ENCODE measurements at regions not wholly inside any gene's neighbourhood (a gene's known extent, or its start where the extent isn't known, plus 50 kb on each side); places are given as distances from the start of the nearest gene placed in this dataset.

- H3K27me3 ChIP-seq (ENCODE audit: insufficient read depth, poor library complexity, severe bottlenecking), result no peaks in the 10 kb centered on the region
- no peak overlapping the region for H3K4me3 ChIP-seq (replicated peaks; ENCODE audit: insufficient read depth, low read length)
- DNase-seq (ENCODE audit: low read depth in 1 of 2, low spot score in 1 of 2), result no peak
- no peak for TF ChIP-seq GABPA (IDR thresholded peaks at IDR 0.05; ENCODE audit: low read depth)
- no peak for TF ChIP-seq POLR2AphosphoS5 (IDR thresholded peaks at IDR 0.05; ENCODE audit: low read depth)
- no peak for TF ChIP-seq CTCF (IDR thresholded peaks at IDR 0.05; ENCODE audit: insufficient read depth, low read length)
- no peak for TF ChIP-seq SPI1 (IDR thresholded peaks at IDR 0.05; ENCODE audit: borderline replicate concordance, low read depth)
- TF ChIP-seq REST (IDR thresholded peaks at IDR 0.05; ENCODE audit: insufficient replicate concordance, low read depth), result no peak
- no peak overlapping the region for H3K27ac ChIP-seq (replicated peaks)
Observed at GRCh38 chr5:56523790-56524575, 290.9 kb upstream of the ANKRD55 start.

GRCh38 chr5:56522960-56523359 lies 289.8 kb upstream of the ANKRD55 start:
- no peak for DNase-seq (ENCODE audit: low read depth in 1 of 2, low spot score in 1 of 2)
- TF ChIP-seq POLR2AphosphoS5 (IDR thresholded peaks at IDR 0.05; ENCODE audit: low read depth), result no peak
- TF ChIP-seq SPI1 (IDR thresholded peaks at IDR 0.05; ENCODE audit: borderline replicate concordance, low read depth), result no peak
- TF ChIP-seq CTCF (IDR thresholded peaks at IDR 0.05; ENCODE audit: insufficient read depth, low read length), result no peak
- TF ChIP-seq REST (IDR thresholded peaks at IDR 0.05; ENCODE audit: insufficient replicate concordance, low read depth), result no peak
- TF ChIP-seq GABPA (IDR thresholded peaks at IDR 0.05; ENCODE audit: low read depth), result no peak
- Histone ChIP-seq H3K27me3 (ENCODE audit: insufficient read depth, poor library complexity, severe bottlenecking) (no peaks in the 10 kb centered on the region), H3K4me3 (replicated peaks; ENCODE audit: insufficient read depth, low read length) (no peak overlapping the region), H3K27ac (replicated peaks) (no peak overlapping the region)

GRCh38 chr5:56522169-56522568 lies 289.0 kb upstream of the ANKRD55 start:
- DNase-seq (ENCODE audit: low read depth in 1 of 2, low spot score in 1 of 2), result no peak
- Histone ChIP-seq H3K27ac (replicated peaks) (no peak overlapping the region), H3K27me3 (ENCODE audit: insufficient read depth, poor library complexity, severe bottlenecking) (no peaks in the 10 kb centered on the region), H3K4me3 (replicated peaks; ENCODE audit: insufficient read depth, low read length) (no peak overlapping the region)
- TF ChIP-seq POLR2AphosphoS5 (IDR thresholded peaks at IDR 0.05; ENCODE audit: low read depth) (no peak), SPI1 (IDR thresholded peaks at IDR 0.05; ENCODE audit: borderline replicate concordance, low read depth) (no peak), CTCF (IDR thresholded peaks at IDR 0.05; ENCODE audit: insufficient read depth, low read length) (no peak), GABPA (IDR thresholded peaks at IDR 0.05; ENCODE audit: low read depth) (no peak), REST (IDR thresholded peaks at IDR 0.05; ENCODE audit: insufficient replicate concordance, low read depth) (no peak)

All from HL-60 (cell line).